Tibial nerve (tissue), 4 donors: ENCODE measurements at regions not wholly inside any gene's neighbourhood (a gene's known extent, or its start where the extent isn't known, plus 50 kb on each side); places are given as distances from the start of the nearest gene placed in this dataset.
"Not testable (repeated sequence)": the region's sequence is repeated elsewhere in the genome, so short reads cannot be mapped to it uniquely, and the experiment has no call there.

Source experiments
- DNase-seq, 2 donors: peaks; one replicate each; pipeline ENCODE4 v3.0.0-alpha.2; 2019; ENCODE audit warnings: low spot score in 2 of 2
- H3K27ac ChIP-seq, 4 donors: fragments of 200-600 bp; sonication (generic) in 3 of 4; one replicate each; pipeline ENCODE4 v1.5.1; 2017 to 2019; ENCODE audit warnings: mild to moderate bottlenecking in 1 of 4
- H3K27me3 ChIP-seq, 2 donors: fragments of 200-600 bp; sonication (generic) in 1 of 2; one replicate each; pipeline versions ENCODE4 v1.5.1 to v1.6.0; 2017 to 2019
- H3K36me3 ChIP-seq, 3 donors: fragments of 200-600 bp; sonication (generic); one replicate each; pipeline ENCODE4 v1.5.1; 2018 to 2019
- H3K4me1 ChIP-seq, 4 donors: fragments of 200-600 bp; sonication (generic) in 3 of 4; one replicate each; pipeline ENCODE4 v1.5.1; 2017 to 2019
- H3K4me3 ChIP-seq, 4 donors: fragments of 200-600 bp; sonication (generic) in 3 of 4; one replicate each; pipeline ENCODE4 v1.5.1; 2017 to 2019; ENCODE audit warnings: mild to moderate bottlenecking in 1 of 4, moderate library complexity in 1 of 4
- H3K9me3 ChIP-seq, 4 donors: fragments of 200-600 bp; sonication (generic) in 3 of 4; one replicate each; pipeline ENCODE4 v1.5.1; 2017 to 2019
- EP300 ChIP-seq, 2 donors: sonication (generic); formaldehyde crosslinking; IDR thresholded peaks; one replicate each; pipeline ENCODE4 v1.6.1; 2017; ENCODE audit warnings: antibody characterized with exemption in 2 of 2, mild to moderate bottlenecking in 1 of 2
- POLR2A ChIP-seq, 2 donors: fragments of 450-650 bp; IDR thresholded peaks; one replicate each; pipeline ENCODE4 v1.6.1; 2017; ENCODE audit warnings: antibody characterized with exemption in 2 of 2, mild to moderate bottlenecking in 2 of 2, moderate library complexity in 2 of 2
- WGBS, 2 donors: methylation state at CpG; one replicate each; pipeline ENCODE4 v1.1.5; 2018; 5-methylcytosine and 5-hydroxymethylcytosine counted together
- TF ChIP-seq, protein P1 (sequence below), 5 experiments: fragments of 200-600 bp in 3 of 5; fragments of 450-650 bp in 2 of 5; sonication (generic) in 3 of 5; IDR thresholded peaks; one replicate each; pipeline ENCODE4 v1.5.1; 2016 to 2019; ENCODE audit warnings: antibody characterized with exemption in 5 of 5, mild to moderate bottlenecking in 3 of 5, moderate library complexity in 2 of 5

DNA sequence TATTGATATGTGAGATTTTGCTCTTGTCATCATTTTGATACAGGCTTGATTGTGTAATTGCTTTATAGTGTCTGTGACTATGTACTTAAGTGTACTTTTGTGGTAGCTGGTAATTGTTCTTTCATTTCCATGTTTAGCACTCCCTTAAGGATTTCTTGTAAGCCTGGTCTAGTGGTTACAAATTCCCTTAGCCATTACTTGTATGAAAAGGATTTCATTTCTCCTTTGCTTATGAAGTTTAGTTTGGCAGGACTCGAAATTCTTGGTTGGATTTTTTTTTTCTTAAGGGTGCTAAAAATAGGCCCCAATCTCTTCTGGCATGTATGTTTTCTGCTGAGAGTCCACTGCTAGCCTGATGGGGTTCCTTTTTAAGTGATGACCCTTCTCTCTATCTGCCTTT is 346.8 kb downstream of the JRKL start:
- TF ChIP-seq POLR2A (IDR thresholded peaks at IDR 0.05) = no peak
- no peak for TF ChIP-seq EP300 (IDR thresholded peaks at IDR 0.05)
- TF ChIP-seq, protein P1, sequence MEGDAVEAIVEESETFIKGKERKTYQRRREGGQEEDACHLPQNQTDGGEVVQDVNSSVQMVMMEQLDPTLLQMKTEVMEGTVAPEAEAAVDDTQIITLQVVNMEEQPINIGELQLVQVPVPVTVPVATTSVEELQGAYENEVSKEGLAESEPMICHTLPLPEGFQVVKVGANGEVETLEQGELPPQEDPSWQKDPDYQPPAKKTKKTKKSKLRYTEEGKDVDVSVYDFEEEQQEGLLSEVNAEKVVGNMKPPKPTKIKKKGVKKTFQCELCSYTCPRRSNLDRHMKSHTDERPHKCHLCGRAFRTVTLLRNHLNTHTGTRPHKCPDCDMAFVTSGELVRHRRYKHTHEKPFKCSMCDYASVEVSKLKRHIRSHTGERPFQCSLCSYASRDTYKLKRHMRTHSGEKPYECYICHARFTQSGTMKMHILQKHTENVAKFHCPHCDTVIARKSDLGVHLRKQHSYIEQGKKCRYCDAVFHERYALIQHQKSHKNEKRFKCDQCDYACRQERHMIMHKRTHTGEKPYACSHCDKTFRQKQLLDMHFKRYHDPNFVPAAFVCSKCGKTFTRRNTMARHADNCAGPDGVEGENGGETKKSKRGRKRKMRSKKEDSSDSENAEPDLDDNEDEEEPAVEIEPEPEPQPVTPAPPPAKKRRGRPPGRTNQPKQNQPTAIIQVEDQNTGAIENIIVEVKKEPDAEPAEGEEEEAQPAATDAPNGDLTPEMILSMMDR (IDR thresholded peaks at IDR 0.05) = no peak
- Histone ChIP-seq H3K27me3 (no peaks in the 10 kb centered on the region), H3K4me1 (no peaks in the 10 kb centered on the region), H3K36me3 (no peaks in the 10 kb centered on the region), H3K9me3 (no peaks in the 10 kb centered on the region), H3K4me3 (no peak overlapping the region), H3K27ac (no peak overlapping the region)
- 44 to 48% methylated on average over 1 of the region's 1 CpG for WGBS, 2 donors
- no peak for DNase-seq

DNA sequence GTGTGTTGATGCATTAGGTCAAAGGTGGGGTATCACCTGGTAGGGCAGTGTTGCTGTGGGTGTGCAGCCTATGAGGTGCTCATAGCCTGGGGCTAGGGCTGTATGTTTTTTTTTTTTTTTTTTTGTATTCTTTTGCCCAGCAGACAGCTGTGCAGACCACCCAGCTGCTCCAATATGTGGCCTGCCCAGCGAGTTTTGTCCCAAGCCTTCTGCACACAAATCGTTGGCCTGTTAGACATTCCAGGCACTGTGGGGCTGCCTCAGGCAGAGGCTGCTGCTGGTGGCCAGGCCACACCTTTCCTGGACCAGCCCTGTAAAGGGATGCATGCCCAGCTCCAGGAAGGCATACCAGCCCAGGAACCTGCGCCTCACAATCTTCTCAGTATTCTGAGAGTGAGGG is 348.5 kb downstream of the JRKL start:
- H3K27me3 ChIP-seq = no peaks in the 10 kb centered on the region
- H3K4me1 ChIP-seq = no peaks in the 10 kb centered on the region
- no peak overlapping the region for H3K27ac ChIP-seq
- H3K9me3 ChIP-seq = no peaks in the 10 kb centered on the region
- TF ChIP-seq EP300 (IDR thresholded peaks at IDR 0.05) = no peak
- TF ChIP-seq, protein P1 (IDR thresholded peaks at IDR 0.05) = no peak
- no peak for TF ChIP-seq POLR2A (IDR thresholded peaks at IDR 0.05)
- WGBS, 2 donors = 81 to 86% methylated on average over 2 to 3 of the region's 3 CpGs
- H3K4me3 ChIP-seq = no peak overlapping the region
- no peaks in the 10 kb centered on the region for H3K36me3 ChIP-seq
- no peak for DNase-seq

DNA sequence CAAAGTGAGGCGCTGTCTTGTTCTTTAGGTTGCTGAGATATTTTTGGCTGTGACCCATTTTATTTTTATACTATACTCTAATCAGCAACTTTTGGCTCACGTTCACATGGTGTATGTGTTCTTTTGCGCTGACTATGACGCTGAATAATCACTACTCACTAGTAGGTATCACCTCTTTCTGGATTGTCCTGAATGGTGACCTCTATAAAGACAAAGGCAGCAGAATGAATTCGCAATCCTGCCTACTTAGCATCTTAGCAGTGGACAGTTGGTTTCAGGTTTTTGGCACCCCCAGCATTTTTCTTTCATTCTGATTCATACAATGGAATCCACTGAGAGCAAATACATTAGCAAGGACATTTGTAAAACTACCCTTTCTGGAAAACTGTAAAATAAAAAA is 351.3 kb downstream of the JRKL start:
- no peaks in the 10 kb centered on the region for H3K36me3 ChIP-seq
- H3K4me1 ChIP-seq = no peaks in the 10 kb centered on the region
- 83 to 91% methylated on average over 5 of the region's 5 CpGs for WGBS, 2 donors
- no peaks in the 10 kb centered on the region for H3K9me3 ChIP-seq
- no peak overlapping the region for H3K4me3 ChIP-seq
- TF ChIP-seq POLR2A (IDR thresholded peaks at IDR 0.05) (no peak), EP300 (IDR thresholded peaks at IDR 0.05) (no peak)
- TF ChIP-seq, protein P1 (IDR thresholded peaks at IDR 0.05) = no peak
- no peaks in the 10 kb centered on the region for H3K27me3 ChIP-seq
- no peak overlapping the region for H3K27ac ChIP-seq
- no peak for DNase-seq

DNA sequence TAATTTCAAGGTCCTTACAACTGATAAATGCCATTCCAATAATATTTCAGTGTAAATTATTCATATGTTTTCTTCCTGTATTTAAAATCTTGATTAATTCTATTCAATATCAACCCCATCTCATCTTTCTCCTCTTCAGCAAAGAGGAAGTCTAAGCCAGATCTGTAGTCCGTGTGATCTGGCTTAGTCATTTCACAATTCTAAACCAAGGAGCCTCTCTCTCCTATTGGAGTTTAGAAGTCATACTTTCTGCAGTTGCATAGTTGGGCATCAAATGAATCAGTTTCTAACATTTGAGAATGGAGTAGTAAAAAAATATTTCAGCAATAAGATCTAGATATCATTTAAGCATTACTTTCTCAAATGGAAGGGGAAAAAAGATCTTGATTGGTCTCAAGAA is 354.9 kb downstream of the JRKL start:
- WGBS, 2 donors = 0 to 60% methylated on average over 1 of the region's 1 CpG
- H3K27ac ChIP-seq = no peak overlapping the region
- DNase-seq = no peak
- H3K9me3 ChIP-seq = no peaks in the 10 kb centered on the region
- H3K36me3 ChIP-seq = no peaks in the 10 kb centered on the region
- H3K4me1 ChIP-seq = peaks cover 0 to 7% (median 0%) of the 10 kb centered on the region in 4 donors
- H3K27me3 ChIP-seq = no peaks in the 10 kb centered on the region
- no peak overlapping the region for H3K4me3 ChIP-seq
- TF ChIP-seq, protein P1 (IDR thresholded peaks at IDR 0.05) = no peak
- TF ChIP-seq EP300 (IDR thresholded peaks at IDR 0.05) = no peak
- TF ChIP-seq POLR2A (IDR thresholded peaks at IDR 0.05) = no peak

DNA sequence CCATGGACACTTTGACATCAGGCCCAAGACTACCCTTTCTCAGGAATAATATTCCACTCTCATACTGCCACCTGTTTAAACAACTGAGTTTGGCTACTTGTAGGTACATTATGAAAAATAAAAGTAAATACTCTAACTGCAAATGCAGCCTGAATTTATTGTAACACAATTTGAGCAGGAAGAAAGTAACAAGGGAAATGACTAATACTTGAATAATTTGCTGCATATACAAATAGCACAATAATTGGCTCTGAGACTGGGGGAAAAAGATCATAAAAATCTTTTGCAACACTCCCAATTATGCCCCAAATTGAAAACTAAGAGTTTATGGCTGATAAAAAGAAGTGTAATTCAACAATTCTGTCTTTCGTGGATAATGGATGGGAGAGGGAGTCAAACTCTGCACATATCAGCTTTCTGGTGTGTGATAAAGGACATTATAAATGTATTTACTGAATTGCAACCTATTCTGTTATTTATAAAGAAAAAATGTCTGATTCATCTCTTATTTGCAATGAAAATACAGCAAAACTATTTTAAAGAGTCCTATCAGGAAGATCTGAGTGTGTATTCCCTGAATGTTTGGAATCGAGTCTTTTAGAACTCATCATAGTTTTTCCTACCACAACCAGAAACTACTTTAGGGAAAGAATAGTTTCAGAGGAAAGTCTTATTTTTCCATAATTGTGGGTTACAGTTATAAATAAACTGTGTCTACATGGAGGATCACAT is 359.0 kb downstream of the JRKL start:
- H3K27ac ChIP-seq = peak overlapping the region in 1 of 4 donors; percentile 5
- no peak for DNase-seq
- H3K4me3 ChIP-seq = no peak overlapping the region
- peaks cover 0 to 7% (median 0%) of the 10 kb centered on the region in 4 donors for H3K4me1 ChIP-seq
- TF ChIP-seq EP300 (IDR thresholded peaks at IDR 0.05) (no peak), POLR2A (IDR thresholded peaks at IDR 0.05) (no peak)
- no peaks in the 10 kb centered on the region for H3K27me3 ChIP-seq
- H3K36me3 ChIP-seq = no peaks in the 10 kb centered on the region
- 31 to 41% methylated on average over 2 of the region's 2 CpGs for WGBS, 2 donors
- no peaks in the 10 kb centered on the region for H3K9me3 ChIP-seq

DNA sequence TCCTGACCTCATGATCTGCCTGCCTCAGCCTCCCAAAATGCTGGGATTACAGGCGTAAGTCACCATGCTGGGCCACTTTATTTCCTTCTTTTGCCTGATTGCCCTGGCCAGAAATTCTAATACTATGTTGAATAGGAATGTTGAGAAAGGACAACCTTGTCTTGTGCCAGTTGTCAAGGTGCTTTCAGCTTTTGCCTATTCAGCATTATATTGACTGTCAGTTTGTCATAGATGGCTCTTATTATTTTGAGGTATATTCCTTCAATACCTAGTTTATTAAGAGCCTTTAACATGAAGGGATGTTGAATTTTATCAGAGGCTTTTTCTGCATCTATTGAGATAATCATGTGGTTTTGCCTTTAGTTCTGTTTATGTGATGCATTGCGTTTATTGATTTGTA is 362.0 kb downstream of the JRKL start:
- not testable (repeated sequence) for H3K9me3 ChIP-seq, H3K36me3 ChIP-seq
- 96 to 100% methylated on average over 2 of the region's 2 CpGs for WGBS, 2 donors

More for the DNA sequence above, 362.0 kb downstream of the JRKL start:
- H3K4me3 ChIP-seq, H3K4me1 ChIP-seq, H3K27me3 ChIP-seq, H3K27ac ChIP-seq, DNase-seq: not testable (repeated sequence)
